GM18502 (cell line): ENCODE measurements at regions not wholly inside any gene's neighbourhood (a gene's known extent, or its start where the extent isn't known, plus 50 kb on each side); places are given as distances from the start of the nearest gene placed in this dataset.
"Not testable (repeated sequence)": the region's sequence is repeated elsewhere in the genome, so short reads cannot be mapped to it uniquely, and the experiment has no call there.

Source experiments
- ATAC-seq: cut with Tn5 transposase; IDR thresholded peaks from one replicate; pipeline ENCODE4 v1.9.1; 2021; ENCODE audit warnings: mild to moderate bottlenecking; ENCODE audit not compliant: unreplicated experiment, poor library complexity

GRCh38 chr17:13442361-13442760 lies 159.4 kb downstream of the HS3ST3A1 start:
- no peak for ATAC-seq

DNA sequence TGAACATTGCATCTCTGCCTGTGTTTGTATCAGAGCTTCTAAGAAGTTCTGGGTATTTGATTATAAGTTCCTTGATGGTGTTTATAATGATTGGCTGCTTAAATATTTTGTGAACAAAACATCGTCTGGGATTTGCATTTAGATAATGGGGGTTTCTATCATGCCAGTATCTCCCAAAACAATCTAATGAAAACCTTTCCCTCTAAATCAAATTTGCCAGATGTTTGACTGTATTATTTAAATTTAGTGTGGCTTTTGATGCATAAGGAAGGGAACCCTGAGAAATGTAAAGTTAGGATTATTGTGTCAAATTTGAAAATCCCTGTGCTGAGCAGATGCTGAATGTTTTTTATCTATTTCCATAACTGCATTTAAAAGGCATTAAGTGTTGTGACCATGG lies 159.9 kb downstream of the HS3ST3A1 start:
- ATAC-seq = no peak

DNA sequence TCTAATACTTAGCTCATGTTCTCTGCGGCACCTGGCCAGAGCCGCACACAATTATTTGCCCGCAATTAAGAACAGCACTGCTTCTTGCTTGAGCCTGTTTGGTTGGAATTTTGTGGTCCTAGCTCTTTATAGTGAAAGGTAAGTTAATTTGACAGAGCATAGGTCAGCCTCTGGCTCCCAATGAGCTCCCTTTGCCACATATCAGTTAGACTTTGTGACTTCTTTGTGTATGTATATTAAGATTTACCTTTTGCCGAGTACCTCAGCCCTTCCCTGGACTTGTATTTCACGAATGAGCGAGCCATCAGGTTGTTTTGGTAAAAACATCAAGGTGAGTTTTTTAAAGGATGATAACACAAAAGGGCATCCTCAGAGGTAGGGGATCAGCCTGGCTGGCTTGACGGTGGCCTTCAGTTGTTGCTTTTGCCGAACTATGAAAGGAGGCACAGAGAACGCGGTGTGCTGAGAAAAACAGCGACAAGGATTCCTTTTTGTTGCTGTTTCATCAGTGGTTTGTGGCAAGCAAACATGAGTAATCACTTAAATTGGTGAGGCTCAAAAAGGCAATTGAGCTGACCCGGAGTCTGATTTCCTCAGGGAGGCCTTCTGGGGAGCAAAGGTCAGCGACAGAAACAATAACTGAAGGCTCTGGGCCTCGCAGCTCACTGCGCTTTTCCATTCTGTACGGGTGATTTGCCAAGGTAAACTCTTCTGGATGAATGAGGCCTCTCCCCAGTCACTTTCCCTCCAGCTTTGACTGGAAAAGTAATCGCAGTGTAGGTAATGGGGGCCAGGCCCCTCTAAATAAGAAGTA lies 163.6 kb downstream of the HS3ST3A1 start:
- ATAC-seq = no peak

GRCh38 chr17:13435230-13435629 lies 166.5 kb downstream of the HS3ST3A1 start:
- no peak for ATAC-seq

- ATAC-seq = no peak
Observed at GRCh38 chr17:13429201-13429600, 172.5 kb downstream of the HS3ST3A1 start.

GRCh38 chr17:13428611-13429042 lies 173.1 kb downstream of the HS3ST3A1 start:
- no peak for ATAC-seq

- no peak for ATAC-seq
Observed at GRCh38 chr17:13426991-13427390, 174.7 kb downstream of the HS3ST3A1 start.

- no peak for ATAC-seq
Observed at GRCh38 chr17:13425390-13425789, 176.3 kb downstream of the HS3ST3A1 start.

- no peak for ATAC-seq
Observed at GRCh38 chr17:13421581-13422130, 180.1 kb downstream of the HS3ST3A1 start.

DNA sequence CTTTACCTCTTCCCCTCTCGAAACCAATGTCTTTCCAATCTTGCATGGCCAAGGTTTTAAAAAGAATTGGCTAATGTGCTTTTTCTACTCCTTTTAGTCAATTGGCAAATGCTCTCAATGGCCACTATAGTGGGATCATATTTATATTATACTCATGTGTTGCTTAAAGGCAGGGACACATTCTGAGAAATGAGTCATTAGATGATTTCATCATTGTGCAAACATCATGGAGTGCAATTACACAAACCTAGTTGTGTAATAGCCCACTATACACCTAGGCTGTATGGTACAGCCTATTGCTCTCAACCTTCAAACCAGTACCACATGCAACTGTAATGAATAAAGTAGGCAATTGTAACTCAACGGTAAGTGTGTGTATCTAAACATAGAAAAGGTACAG lies 180.9 kb downstream of the HS3ST3A1 start:
- ATAC-seq = no peak

DNA sequence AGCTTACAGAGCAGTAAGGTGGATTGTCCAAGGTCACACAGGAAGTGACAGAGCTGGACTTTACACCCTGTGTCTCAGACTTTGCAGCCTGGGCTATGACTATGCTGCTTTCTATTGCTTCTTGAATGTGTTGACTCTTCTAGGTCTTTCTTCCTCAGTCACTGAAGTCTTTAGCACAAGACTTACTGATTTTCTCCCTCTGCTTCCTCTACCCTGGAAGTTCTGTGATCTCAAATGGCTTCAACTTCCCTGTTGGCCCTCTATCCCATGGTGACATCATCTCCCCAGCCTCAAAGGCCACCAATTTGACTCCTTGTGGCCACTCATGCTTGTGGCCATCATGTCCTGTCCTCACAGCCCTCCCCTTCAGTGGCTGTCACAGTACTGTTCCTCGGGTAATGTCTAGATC lies 181.3 kb downstream of the HS3ST3A1 start:
- ATAC-seq = no peak

DNA sequence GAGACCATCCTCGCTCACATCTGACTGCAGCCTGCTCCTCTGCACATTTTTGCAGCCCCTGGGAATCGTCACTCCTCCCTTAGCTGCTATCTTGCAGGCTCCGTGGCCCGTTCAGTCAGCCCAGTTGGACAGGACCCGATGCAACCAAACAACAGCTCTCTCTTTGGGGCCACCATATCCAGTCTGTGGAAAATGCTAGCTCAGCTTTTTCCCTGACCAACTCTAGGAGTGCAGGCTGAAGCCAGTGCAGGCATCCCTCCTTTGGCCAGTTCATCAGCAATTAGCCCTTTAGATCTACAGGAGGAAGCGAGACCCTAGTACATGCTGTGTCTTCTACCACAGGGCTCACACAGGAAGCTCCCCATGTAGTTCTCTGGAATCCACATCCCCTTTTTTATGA lies 182.1 kb downstream of the HS3ST3A1 start:
- ATAC-seq = no peak

DNA sequence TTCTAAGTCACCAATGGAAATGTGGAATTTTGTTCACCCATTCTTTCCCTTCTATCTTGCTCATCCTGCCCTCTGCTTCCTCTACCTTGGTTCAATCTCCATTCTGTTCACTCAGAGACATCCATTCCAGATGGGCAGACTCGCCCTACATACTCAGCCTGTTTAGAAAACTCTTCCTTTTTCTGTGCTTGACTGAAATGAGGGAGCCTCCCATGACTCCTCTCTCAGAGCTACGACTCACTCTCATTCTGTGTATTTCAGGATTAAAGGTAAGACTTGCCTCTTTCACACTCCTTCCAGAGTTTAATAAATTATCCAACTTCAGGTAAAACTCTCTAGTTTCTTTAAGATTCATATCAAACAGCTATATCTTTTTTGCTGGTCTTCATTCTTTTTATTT lies 182.8 kb downstream of the HS3ST3A1 start:
- no peak for ATAC-seq

GRCh38 chr17:13417381-13417950 lies 184.3 kb downstream of the HS3ST3A1 start:
- ATAC-seq = no peak

DNA sequence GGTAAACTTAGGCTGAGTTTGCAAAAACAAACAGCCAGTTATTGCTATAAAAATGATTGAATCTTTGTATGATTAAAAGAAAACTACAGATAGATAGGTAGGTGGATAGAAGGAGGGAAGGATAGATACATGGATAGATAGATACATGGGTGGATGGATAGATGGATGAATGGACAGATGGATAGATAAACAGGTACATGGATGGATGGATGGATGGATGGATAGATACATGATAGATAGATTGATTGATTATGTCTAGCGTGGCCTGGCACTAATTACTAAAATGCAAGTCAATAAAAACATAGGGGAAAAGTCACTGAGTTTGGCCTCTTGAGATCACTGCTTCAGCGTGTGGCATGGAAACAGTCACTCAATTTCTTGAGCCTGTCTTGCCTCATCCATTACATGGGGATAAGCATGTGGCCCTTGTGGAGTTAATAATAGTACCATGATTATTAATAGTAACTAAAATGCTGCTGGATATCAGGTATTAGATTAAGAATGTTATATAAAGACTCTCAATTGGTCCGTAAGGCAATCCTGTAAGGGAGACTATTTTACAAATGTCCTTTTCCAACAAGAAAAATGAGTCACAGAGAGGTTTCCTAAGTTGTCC lies 184.9 kb downstream of the HS3ST3A1 start:
- no peak for ATAC-seq

- ATAC-seq = no peak
Observed at GRCh38 chr17:13415871-13416416, 185.8 kb downstream of the HS3ST3A1 start.

DNA sequence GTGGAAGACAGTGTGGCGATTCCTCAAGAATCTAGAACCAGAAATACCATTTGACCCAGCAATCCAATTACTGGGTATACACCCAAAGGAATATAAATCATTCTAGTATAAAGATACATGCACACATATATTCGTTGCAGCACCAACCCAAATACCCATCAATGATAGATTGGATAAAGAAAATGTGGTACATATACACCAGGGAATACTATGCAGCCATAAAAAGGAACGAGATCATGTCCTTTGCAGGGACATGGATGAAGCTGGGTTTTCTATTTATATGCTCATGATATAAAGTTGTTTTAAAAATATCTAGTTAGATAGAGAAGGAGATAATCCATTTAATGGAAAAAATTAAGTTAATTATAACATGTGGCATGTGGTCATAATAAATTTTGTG lies 186.5 kb downstream of the HS3ST3A1 start:
- not testable (repeated sequence) for ATAC-seq

DNA sequence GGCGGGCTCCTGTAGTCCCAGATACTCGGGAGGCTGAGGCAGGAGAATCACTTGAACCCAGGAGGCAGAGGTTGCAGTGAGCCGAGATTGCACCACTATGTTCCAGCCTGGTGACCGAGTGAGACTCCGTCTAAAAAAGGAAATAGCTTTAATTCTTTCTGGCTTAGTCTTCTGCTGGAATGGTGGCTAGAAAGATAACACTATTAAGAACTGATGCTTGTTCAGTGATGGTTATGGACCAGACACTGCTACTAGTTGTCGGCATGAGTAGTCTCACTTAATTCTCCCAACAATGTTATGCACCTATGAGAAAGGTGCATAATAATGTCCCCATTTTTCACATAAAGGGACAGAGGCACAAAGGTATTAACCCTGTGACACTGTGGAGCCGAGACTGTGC lies 188.7 kb downstream of the HS3ST3A1 start:
- no peak for ATAC-seq

DNA sequence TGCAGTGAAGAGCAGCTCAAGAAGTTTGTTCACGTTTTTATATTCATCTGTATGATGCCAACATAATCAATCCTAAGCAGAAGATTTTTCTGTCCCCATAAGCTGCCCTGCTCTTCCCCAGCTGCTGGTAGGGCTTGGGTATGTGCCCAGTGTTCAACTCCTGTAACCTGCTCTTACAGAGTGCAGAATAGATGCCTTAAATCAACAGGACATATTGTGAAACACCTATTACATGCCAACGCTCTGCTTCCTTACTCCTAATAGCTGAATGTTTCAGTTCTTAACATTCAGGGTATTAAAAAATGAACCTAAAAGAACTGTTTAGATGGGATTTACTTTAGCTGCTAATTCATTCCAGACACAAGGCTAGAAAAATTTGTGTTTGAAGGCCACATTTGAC lies 190.9 kb downstream of the HS3ST3A1 start:
- no peak for ATAC-seq

DNA sequence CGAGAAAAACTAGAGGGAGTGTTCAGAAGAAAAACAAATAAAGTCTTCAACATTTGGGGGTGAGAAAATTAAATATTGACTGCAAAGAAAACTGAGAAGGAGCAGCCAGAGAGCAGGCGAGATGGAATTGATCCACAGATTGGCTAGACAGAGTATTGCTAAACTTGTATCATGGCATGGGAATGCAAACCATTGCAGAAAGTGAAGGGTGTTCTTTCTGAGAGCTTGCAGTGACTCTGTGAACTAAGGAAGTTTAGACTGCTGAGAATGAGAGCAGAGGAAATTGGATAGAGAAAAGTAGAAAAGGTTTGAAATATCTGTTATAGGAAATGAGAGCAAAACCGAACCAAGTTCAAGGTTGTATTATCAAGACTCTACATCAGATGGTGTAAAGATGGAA lies 191.5 kb downstream of the HS3ST3A1 start:
- ATAC-seq = no peak

GRCh38 chr17:13409455-13409854 lies 192.3 kb downstream of the HS3ST3A1 start:
- no peak for ATAC-seq
